Right lung (tissue), 2 donors: ENCODE measurements at regions not wholly inside any gene's neighbourhood (a gene's known extent, or its start where the extent isn't known, plus 50 kb on each side); places are given as distances from the start of the nearest gene placed in this dataset.

Experiments
- DNase-seq, 2 donors: peaks; one replicate each; pipeline ENCODE4 v3.0.0-alpha.2; 2013

DNA sequence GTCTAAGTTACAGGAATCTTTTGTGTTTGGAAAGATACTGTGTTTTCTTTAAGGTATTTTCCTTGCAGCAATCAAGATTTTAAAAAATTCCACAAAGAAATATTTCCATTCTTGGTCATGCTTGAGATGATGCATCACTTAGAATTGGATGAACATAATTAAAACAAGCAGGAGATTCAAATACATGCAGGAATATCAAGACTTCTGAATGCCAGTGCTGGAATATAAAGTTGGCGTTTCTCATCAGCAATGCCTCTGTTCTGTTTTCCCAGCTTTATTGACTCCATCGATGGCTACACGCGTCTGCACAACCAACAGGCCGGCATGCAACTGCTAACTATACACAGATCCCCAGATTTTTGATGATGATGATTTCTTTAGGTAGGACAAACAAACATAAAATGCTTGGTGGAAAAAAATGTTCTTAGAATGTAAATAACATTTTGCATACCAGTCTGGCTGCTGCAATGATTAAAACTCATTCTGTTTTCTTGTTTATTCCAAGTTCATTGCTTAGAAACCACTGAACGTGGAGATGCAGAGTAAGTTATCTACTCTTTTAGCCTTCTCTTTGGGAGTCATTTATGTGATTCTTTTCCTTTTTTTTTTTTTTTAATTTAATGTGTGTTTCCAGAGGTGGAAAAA is 91.3 kb upstream of the FAM171A1 start:
- no peak for DNase-seq

DNA sequence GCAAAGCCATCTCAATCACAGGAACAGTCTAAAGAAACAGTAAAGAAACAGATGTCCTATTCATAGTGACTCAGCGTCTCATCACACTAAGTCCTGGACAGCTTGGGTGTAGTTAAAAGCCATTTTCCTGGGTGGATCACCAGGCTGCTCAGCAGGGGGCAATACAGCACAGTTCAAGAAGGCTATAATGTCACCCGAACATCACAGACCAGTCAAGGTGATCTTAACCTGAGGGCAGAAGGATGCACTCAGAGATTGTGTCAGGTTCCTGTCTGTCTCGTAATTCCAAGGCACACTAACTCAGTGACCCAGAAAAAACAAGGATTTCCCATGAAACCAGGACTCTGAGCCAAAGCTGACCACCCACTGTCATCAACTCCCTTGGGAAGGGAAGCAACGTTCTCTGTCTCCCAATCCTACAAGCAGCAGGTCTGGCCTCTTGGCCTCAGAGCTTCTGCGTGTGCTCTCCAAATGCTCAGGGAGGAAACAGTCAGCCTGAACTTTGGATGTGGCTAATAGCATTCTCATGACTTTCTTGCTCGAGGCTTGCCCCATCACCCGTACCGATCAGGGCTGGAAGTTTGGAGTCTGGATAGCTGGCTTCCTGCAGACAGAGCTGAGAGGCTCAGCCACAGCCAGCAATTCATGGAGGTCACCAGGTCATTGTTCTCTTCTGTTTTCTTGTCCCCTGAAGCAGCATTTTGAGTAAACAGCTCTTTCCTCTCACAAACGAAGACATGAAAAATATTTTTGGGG is 90.4 kb upstream of the FAM171A1 start:
- DNase-seq = no peak

GRCh38 chr10:15460661-15461060 is 89.6 kb upstream of the FAM171A1 start:
- no peak for DNase-seq

DNA sequence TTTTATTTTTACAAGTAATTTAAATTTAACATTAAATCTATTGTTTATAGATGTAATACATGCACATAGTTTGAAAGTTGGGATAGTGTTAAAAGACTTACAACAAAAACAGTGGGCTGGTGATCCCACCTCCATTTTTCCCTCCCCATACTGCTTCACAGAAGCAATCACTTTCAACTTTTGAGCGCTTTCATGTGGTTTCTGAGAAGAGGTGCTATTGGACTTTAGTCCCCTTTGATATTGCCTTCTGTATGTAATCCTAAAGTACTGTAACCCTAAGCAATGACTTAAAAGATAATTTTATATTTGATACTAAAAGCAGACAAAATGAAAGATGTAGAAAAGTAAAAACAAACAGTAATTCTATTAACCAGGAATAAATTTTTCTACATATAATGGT is 88.1 kb upstream of the FAM171A1 start:
- no peak for DNase-seq

GRCh38 chr10:15457382-15457781 is 86.3 kb upstream of the FAM171A1 start:
- no peak for DNase-seq

DNA sequence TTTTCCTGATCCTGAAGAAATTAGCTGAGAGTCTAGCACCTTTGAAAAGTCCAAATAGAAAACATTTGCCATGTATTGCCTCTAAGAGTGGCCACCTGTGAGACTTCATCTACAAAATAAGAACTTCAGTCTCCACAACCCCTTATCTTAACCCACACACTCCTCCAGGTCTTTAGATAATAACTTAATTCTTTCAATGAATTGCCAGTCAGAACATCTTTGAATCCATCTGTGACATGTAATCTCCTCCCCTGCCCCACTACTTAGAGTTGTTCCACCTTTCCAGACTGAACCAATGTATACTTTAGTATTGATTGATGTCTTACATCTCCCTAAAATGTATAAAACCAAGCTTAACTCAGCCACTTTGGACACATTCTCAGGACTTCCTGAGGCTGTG is 84.4 kb upstream of the FAM171A1 start:
- DNase-seq = no peak

GRCh38 chr10:15453926-15454325 is 82.8 kb upstream of the FAM171A1 start:
- no peak for DNase-seq

- no peak for DNase-seq
Observed at GRCh38 chr10:15453457-15453856, 82.4 kb upstream of the FAM171A1 start.

GRCh38 chr10:15452545-15452944 is 81.5 kb upstream of the FAM171A1 start:
- DNase-seq = no peak

DNA sequence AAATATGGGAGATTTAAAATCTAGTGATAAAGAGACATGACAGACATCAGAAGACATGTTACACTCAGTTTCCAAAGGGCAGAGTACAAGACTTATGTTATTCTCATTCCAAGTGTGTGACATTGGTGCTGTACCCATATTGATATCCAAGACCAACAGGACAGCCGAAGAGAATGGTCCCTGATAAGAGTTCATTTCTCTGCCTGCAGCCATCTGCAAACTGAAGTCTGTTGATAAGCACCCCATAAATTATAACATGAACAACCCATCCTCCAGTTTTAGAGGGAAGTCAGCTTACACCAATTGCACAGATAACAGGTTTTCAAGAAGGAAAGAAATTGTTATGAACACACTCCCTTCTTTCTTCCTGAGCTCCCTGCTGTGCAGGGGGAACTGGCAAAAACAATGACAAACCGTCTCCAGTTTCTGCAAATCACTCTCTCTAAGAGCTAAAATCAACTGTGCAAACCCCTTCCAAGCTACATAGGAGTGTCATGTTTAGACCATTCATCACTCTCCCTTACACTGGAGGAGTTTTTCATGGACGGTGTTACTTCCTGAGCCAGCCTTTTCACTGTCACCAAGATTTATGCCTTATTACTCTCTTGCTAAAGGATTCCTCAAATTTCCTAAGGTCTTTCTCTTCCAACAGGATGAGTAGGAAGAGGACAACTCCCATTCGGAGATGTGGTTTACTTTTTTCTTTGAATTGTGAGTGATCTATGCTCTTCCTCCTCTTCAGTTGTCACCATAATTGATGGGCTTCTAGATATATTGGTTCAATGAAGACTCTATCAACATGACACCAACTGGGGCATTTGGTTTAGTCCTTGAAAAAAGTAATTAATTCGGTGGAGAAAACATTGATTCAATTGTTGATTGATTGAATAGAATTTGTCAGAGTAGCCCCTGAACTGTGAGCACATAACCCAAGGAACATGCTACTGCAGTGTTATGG is 80.3 kb upstream of the FAM171A1 start:
- no peak for DNase-seq

GRCh38 chr10:15448598-15448997 is 77.5 kb upstream of the FAM171A1 start:
- DNase-seq = no peak

- DNase-seq = no peak
Observed at GRCh38 chr10:15445006-15445390, 73.9 kb upstream of the FAM171A1 start.

DNA sequence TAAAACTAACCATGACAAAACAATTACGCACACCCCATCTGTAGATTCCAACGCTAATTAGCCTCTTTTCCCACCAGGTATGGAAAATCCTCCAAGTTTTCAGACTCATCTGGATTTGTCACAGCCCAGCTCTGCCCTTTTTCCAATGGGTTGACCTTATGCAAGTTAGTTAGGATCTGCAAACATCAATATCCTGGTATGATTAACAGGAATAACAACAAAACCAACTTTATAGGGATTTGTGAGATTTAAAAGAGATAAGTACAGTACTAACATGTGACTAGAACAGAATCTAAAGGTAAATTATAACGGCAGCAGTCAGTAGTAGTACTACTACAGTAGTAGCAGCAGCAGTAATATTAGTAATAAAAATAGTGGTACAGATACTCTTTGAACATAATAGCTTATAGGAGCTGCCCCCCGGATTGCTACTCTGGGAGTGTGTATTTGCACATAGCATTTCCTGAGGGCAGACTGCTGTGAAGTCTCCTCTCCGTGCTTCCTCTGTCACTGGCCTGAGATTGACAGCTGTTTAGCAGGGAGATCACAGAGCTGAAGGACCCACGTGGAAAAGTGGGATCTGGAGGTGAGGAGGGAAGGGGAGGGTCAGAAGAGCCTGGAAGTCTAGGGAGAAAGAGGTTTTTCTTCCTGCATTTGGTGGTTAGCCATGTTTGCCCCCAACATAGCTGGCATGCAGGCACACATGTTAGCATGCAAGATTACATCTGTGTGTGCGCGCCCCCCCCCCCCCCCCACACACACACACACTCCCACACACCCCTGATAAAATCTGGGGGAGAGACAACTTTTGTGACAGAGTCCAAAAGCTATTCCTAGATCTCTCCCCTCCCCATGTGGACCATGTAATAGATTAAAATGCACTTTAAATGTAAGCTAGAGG is 73.3 kb upstream of the FAM171A1 start:
- no peak for DNase-seq

DNA sequence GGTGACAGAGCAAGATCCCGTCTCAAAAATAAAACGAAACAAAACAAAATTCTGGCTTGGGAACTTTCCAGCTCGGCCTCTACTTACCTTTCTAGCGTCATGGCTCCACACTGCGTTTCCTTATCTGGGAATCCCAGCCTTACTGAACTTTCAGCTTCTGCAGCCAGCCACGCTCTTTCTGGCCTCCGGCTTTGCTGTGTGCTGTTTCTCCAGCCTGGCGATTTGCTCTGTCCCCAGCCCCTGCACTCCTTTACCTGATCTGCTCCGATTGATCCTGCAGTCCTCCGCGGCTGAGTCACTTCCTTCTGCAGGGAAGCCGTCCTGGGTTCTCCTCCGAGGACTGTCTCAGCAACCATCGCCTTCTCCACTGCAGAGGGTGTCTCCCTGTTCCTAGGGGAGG is 71.0 kb upstream of the FAM171A1 start:
- no peak for DNase-seq

GRCh38 chr10:15440204-15440711 is 69.2 kb upstream of the FAM171A1 start:
- DNase-seq = no peak

- DNase-seq = peak in 1 of 2 donors; percentile 38
Observed at GRCh38 chr10:15439341-15439842, 68.3 kb upstream of the FAM171A1 start.

- DNase-seq = no peak
Observed at GRCh38 chr10:15436696-15437095, 65.6 kb upstream of the FAM171A1 start.

DNA sequence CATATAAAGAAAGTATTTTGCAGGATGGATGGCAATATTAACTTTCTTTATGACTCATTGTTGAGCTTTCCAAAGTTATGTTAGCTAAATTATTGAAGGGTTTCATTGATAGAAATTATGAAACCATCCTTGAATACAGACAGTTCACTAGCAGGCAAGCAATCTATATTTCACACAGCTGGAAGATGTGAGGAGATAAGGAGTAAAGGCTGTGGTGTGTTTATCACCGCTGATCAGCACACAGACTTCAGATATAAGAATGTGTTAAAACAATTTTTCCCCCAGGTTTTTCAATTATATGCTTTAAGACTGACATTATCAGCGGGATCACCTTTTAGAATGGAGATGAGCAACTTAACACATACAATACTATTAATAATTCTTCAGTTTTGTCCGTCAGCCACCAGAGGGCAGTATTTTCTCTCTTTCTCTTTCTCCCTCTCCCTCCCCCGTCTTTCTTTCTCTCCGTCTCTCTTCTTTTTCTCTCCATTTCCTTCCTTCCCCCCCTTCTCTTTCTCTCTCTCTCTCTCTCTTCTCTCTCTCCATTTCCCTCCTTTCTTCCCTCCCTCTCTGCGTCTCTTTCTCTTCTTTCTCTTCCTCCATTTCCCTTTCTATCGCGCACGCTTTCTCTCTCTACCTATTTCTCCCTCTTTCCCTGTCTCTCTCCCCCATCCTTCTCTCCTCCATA is 62.9 kb upstream of the FAM171A1 start:
- DNase-seq = peak; percentile 60 to 65

GRCh38 chr10:15432266-15432665 is 61.2 kb upstream of the FAM171A1 start:
- DNase-seq = no peak
